Adrenal gland (tissue), 5 donors: ENCODE measurements at regions not wholly inside any gene's neighbourhood (a gene's known extent, or its start where the extent isn't known, plus 50 kb on each side); places are given as distances from the start of the nearest gene placed in this dataset.

Source experiments
- POLR2A ChIP-seq, 2 donors: fragments of 450-650 bp; IDR thresholded peaks; one replicate each; pipeline ENCODE4 v1.6.1; 2017; ENCODE audit warnings: antibody characterized with exemption in 2 of 2, mild to moderate bottlenecking in 2 of 2, moderate library complexity in 1 of 2
- TF ChIP-seq, protein P1 (sequence below), 6 experiments: fragments of 450-650 bp in 4 of 6; fragments of 200-600 bp in 2 of 6; sonication (generic) in 1 of 6; IDR thresholded peaks; 1 replicate in 5 of 6; 2 replicates in 1 of 6; pipeline versions ENCODE4 v1.5.1 to v1.8.0; 2016 to 2021; ENCODE audit warnings: antibody characterized with exemption in 6 of 6, mild to moderate bottlenecking in 2 of 6, moderate library complexity in 1 of 6
- donor health status: DM: no; HTN: no; CAD: no.

DNA sequence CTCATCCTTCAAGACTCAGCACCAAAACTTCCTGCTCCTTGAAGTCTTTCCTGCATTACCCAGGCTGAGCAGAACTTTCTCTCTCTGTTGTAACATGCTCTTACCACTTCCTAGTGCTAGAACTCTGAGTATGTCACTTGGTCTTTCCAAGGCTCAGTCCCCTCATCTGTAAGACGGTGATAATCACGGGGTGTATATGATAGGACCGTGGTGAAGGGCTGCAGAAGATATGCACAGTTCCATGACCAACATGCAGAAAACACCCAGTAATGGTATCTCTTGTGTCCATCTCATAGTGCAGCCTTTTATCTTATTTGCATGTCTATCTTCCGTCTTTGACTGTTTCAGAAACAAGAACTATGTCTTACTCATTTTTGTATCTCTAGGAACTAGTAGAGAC is 154.5 kb downstream of the ZNF621 start:
- TF ChIP-seq, protein P1, sequence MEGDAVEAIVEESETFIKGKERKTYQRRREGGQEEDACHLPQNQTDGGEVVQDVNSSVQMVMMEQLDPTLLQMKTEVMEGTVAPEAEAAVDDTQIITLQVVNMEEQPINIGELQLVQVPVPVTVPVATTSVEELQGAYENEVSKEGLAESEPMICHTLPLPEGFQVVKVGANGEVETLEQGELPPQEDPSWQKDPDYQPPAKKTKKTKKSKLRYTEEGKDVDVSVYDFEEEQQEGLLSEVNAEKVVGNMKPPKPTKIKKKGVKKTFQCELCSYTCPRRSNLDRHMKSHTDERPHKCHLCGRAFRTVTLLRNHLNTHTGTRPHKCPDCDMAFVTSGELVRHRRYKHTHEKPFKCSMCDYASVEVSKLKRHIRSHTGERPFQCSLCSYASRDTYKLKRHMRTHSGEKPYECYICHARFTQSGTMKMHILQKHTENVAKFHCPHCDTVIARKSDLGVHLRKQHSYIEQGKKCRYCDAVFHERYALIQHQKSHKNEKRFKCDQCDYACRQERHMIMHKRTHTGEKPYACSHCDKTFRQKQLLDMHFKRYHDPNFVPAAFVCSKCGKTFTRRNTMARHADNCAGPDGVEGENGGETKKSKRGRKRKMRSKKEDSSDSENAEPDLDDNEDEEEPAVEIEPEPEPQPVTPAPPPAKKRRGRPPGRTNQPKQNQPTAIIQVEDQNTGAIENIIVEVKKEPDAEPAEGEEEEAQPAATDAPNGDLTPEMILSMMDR (IDR thresholded peaks at IDR 0.05), result no peak
- no peak for TF ChIP-seq POLR2A (IDR thresholded peaks at IDR 0.05)
